ENCODE measurements at regions not wholly inside any gene's neighbourhood (a gene's known extent, or its start where the extent isn't known, plus 50 kb on each side); places are given as distances from the start of the nearest gene placed in this dataset.

DNA sequence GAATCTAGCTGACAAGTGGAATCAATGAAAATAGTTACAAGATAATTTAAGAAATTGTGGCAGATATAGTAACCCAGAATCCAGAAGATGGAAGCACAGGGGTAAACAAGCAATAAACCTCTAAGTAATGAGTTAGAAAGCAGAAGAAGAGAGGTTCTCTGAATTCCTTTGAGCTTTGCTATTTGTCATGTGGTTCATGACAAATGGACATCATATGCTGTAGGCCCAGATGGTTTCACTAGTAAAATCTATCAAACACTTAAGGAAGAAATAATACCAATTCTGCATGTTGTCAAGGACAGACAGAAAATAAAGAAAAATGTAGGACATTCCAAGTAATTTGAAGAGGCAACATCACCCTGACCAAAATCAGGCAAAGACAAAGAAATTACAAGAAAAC lies 480.8 kb upstream of the INTU start:
- CTCF ChIA-PET = no interaction called here
- no peak overlapping the region for H3K27ac Mint-ChIP-seq
- no peaks in the 10 kb centered on the region for H3K36me3 Mint-ChIP-seq (ENCODE audit: low read depth)
- no peak for ATAC-seq
- no peaks in the 10 kb centered on the region for H3K27me3 Mint-ChIP-seq
- TF ChIP-seq, protein P1, sequence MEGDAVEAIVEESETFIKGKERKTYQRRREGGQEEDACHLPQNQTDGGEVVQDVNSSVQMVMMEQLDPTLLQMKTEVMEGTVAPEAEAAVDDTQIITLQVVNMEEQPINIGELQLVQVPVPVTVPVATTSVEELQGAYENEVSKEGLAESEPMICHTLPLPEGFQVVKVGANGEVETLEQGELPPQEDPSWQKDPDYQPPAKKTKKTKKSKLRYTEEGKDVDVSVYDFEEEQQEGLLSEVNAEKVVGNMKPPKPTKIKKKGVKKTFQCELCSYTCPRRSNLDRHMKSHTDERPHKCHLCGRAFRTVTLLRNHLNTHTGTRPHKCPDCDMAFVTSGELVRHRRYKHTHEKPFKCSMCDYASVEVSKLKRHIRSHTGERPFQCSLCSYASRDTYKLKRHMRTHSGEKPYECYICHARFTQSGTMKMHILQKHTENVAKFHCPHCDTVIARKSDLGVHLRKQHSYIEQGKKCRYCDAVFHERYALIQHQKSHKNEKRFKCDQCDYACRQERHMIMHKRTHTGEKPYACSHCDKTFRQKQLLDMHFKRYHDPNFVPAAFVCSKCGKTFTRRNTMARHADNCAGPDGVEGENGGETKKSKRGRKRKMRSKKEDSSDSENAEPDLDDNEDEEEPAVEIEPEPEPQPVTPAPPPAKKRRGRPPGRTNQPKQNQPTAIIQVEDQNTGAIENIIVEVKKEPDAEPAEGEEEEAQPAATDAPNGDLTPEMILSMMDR (IDR thresholded peaks at IDR 0.05) = no peak
- no peak for DNase-seq
- POLR2A ChIA-PET = no interaction called here
- no peaks in the 10 kb centered on the region for H3K4me1 Mint-ChIP-seq (ENCODE audit: low read depth)
- intact Hi-C loops (cut with micrococcal nuclease) = no loop called here
- no peak overlapping the region for H3K4me3 Mint-ChIP-seq
- peaks cover 2% of the 10 kb centered on the region for H3K9me3 Mint-ChIP-seq

DNA sequence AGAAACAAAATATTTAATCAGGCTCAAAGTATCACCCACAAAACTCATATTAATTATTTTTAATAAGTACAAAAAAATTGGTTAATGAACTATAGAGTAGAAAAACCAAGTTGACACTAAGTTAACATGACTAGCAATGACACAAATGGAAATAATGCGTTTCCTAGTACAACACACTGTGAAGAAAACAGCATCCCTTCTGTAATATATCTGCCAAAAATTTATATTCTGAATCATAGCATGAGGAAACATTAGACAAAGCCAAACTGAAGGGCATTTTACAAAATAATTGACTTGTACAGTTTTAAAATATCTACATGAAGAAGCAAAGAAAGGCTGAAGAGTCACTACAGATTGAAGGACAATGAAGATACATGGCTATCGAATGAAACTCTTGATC lies 477.6 kb upstream of the INTU start:
- DNase-seq (no peak), ATAC-seq (no peak)
- CTCF ChIA-PET = no interaction called here
- POLR2A ChIA-PET = no interaction called here
- Mint-ChIP-seq H3K27me3 (no peaks in the 10 kb centered on the region), H3K9me3 (peaks cover 2% of the 10 kb centered on the region), H3K4me3 (no peak overlapping the region), H3K4me1 (ENCODE audit: low read depth) (no peaks in the 10 kb centered on the region), H3K27ac (no peak overlapping the region), H3K36me3 (ENCODE audit: low read depth) (no peaks in the 10 kb centered on the region)
- intact Hi-C loops (cut with micrococcal nuclease) = no loop called here
- TF ChIP-seq, protein P1 (IDR thresholded peaks at IDR 0.05) = no peak

DNA sequence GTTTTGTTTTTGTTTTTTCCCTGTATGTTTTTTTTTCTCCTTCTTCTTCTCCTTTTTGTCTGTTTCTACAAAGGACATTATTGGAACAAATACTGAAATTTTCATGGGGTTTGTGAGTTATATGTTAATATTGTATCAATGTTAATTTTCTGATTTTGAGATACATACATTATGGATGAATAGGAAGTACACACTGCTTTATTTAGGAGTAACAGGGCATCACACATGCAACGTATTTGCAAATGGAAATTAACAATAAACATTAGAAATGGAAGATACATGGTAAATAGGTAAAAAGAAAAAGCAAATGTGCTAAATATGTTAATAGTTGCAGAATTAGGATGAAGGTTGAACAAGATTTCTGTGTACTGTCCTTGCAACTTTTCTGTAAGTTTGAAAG lies 477.2 kb upstream of the INTU start:
- ChIA-PET CTCF (no interaction called here), POLR2A (no interaction called here)
- Mint-ChIP-seq H3K4me3 (no peak overlapping the region), H3K4me1 (ENCODE audit: low read depth) (no peaks in the 10 kb centered on the region), H3K36me3 (ENCODE audit: low read depth) (no peaks in the 10 kb centered on the region), H3K27me3 (no peaks in the 10 kb centered on the region), H3K9me3 (peaks cover 2% of the 10 kb centered on the region), H3K27ac (no peak overlapping the region)
- no peak for DNase-seq
- no peak for ATAC-seq
- intact Hi-C loops (cut with micrococcal nuclease) = no loop called here
- TF ChIP-seq, protein P1 (IDR thresholded peaks at IDR 0.05) = no peak

DNA sequence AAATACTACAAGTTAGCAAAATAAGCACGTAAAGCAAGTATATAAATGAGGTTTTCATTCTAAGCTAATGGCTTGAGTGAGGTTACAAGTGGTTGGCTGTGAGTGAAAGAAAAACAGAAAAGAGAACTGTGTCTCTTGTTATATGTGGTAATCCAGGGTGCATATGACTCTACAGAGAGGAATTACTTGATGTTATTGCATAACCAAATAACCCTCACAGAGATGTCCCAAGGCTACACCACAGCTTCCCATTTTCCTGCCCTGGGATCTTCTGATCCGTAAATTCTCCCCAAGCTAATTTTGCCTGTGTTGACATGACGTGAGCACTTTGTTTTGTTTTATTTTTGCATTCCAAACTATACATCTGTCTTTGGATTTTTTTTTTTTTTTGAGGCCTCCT lies 470.0 kb upstream of the INTU start:
- Mint-ChIP-seq H3K27me3 (no peaks in the 10 kb centered on the region), H3K27ac (no peak overlapping the region), H3K9me3 (no peaks in the 10 kb centered on the region), H3K4me1 (ENCODE audit: low read depth) (no peaks in the 10 kb centered on the region), H3K4me3 (no peak overlapping the region), H3K36me3 (ENCODE audit: low read depth) (no peaks in the 10 kb centered on the region)
- DNase-seq = no peak
- CTCF ChIA-PET = no interaction called here
- no peak for ATAC-seq
- TF ChIP-seq, protein P1 (IDR thresholded peaks at IDR 0.05) = no peak
- intact Hi-C loops (cut with micrococcal nuclease) = no loop called here
- POLR2A ChIA-PET = interaction anchor here (0.6 kb wide), 1 partner anchor 40 kb away, joined by 3 read pairs; no protein-coding TSS in a partner anchor

DNA sequence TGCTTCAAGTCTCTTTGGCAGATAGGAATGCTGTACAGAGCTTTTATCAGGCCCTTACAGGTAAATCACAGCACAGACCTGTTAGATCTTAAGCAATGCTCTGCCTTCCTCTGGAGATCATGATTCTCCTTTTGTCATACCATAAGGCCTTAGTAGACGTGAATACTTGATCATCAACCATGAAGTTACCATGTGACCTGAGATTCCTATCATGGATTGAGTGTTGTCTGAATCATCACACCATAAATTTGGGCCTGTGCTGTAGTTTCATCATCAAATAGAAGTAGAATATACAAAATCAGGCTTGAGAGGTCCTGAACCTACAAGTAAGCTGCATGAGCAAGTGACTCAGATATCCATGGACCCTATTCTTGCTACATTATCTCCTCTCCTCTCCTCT lies 466.8 kb upstream of the INTU start:
- ChIA-PET CTCF (no interaction called here), POLR2A (no interaction called here)
- no peaks in the 10 kb centered on the region for H3K27me3 Mint-ChIP-seq
- intact Hi-C loops (cut with micrococcal nuclease) = no loop called here
- no peak overlapping the region for H3K4me3 Mint-ChIP-seq
- H3K27ac Mint-ChIP-seq = no peak overlapping the region
- no peaks in the 10 kb centered on the region for H3K36me3 Mint-ChIP-seq (ENCODE audit: low read depth)
- TF ChIP-seq, protein P1 (IDR thresholded peaks at IDR 0.05) = no peak
- ATAC-seq (no peak), DNase-seq (no peak)
- no peaks in the 10 kb centered on the region for H3K4me1 Mint-ChIP-seq (ENCODE audit: low read depth)
- H3K9me3 Mint-ChIP-seq = no peaks in the 10 kb centered on the region
